Mesenchymal stem cell (in vitro differentiated cells and primary cell): ENCODE measurements at regions not wholly inside any gene's neighbourhood (a gene's known extent, or its start where the extent isn't known, plus 50 kb on each side); places are given as distances from the start of the nearest gene placed in this dataset.

Experiments used
- DNase-seq: peaks from one replicate; pipeline ENCODE4 v3.0.0-alpha.2; 2013
- H2AFZ ChIP-seq: one replicate; pipeline ENCODE4 v1.6.1; 2013; ENCODE audit warnings: low read depth, mild to moderate bottlenecking, control low read depth, inconsistent platforms, low read length, moderate library complexity
- H2AK5ac ChIP-seq: 2 replicates; pipeline ENCODE4 v1.6.1; 2013; ENCODE audit warnings: low read length, moderate library complexity, mild to moderate bottlenecking, inconsistent platforms; ENCODE audit not compliant: severe bottlenecking
- H2BK120ac ChIP-seq: one replicate; pipeline ENCODE4 v1.6.1; 2013; ENCODE audit warnings: low read depth, mild to moderate bottlenecking, inconsistent platforms, low read length, moderate library complexity
- H2BK12ac ChIP-seq, 2 experiments: one replicate each; pipeline ENCODE4 v1.6.1; 2013; ENCODE audit warnings: inconsistent platforms in 2 of 2, low read length in 2 of 2, mild to moderate bottlenecking in 2 of 2, moderate library complexity in 2 of 2, control low read depth in 1 of 2
- H2BK15ac ChIP-seq: one replicate; pipeline ENCODE4 v1.6.1; 2013; ENCODE audit warnings: mild to moderate bottlenecking, low read depth, inconsistent platforms; ENCODE audit not compliant: poor library complexity, severe bottlenecking
- H2BK5ac ChIP-seq: 2 replicates; pipeline ENCODE4 v1.6.1; 2013; ENCODE audit warnings: low read depth, mild to moderate bottlenecking, low read length, control low read depth, inconsistent platforms; ENCODE audit not compliant: poor library complexity, severe bottlenecking
- H3K14ac ChIP-seq, 2 experiments: one replicate each; pipeline ENCODE4 v1.6.1; 2013; ENCODE audit warnings: inconsistent platforms in 2 of 2, low read length in 2 of 2, control low read depth in 1 of 2, mild to moderate bottlenecking in 1 of 2, moderate library complexity in 1 of 2
- H3K18ac ChIP-seq, 2 experiments: one replicate each; pipeline ENCODE4 v1.6.1; 2013; ENCODE audit warnings: inconsistent platforms in 2 of 2, low read length in 2 of 2, control low read depth in 1 of 2, low read depth in 1 of 2, mild to moderate bottlenecking in 1 of 2
- H3K23ac ChIP-seq, 2 experiments: one replicate each; pipeline ENCODE4 v1.6.1; 2013; ENCODE audit warnings: inconsistent platforms in 2 of 2, low read length in 2 of 2, mild to moderate bottlenecking in 2 of 2, moderate library complexity in 2 of 2, control low read depth in 1 of 2
- H3K27ac ChIP-seq: 2 replicates; pipeline ENCODE4 v1.5.1; 2013; ENCODE audit warnings: mild to moderate bottlenecking, moderate library complexity, low read length, control low read depth, inconsistent platforms; ENCODE audit not compliant: poor library complexity, severe bottlenecking
- H3K27me3 ChIP-seq, 2 experiments: 2 replicates each; pipeline versions ENCODE4 v1.6.1 to v1.7.0; 2013; ENCODE audit warnings: low read length in 2 of 2, mild to moderate bottlenecking in 2 of 2, moderate library complexity in 2 of 2, control low read depth in 1 of 2, inconsistent platforms in 1 of 2; ENCODE audit not compliant: control insufficient read depth in 1 of 2, insufficient read depth in 1 of 2
- H3K36me3 ChIP-seq, 2 experiments: 2 replicates each; pipeline versions ENCODE4 v1.6.1 to v1.7.0; 2013; ENCODE audit warnings: low read length in 2 of 2, control low read depth in 1 of 2, inconsistent platforms in 1 of 2, low read depth in 1 of 2, mild to moderate bottlenecking in 1 of 2; ENCODE audit not compliant: insufficient read depth in 2 of 2, control insufficient read depth in 1 of 2
- H3K4ac ChIP-seq, 2 experiments: one replicate each; pipeline ENCODE4 v1.6.1; 2013; ENCODE audit warnings: inconsistent platforms in 2 of 2, low read length in 2 of 2, mild to moderate bottlenecking in 2 of 2, moderate library complexity in 2 of 2, control low read depth in 1 of 2, low read depth in 1 of 2
- H3K4me1 ChIP-seq: 2 replicates; pipeline ENCODE4 v1.6.1; 2013; ENCODE audit warnings: low read depth, low read length, control low read depth; ENCODE audit not compliant: control insufficient read depth, insufficient read depth
- H3K4me2 ChIP-seq: 2 replicates; pipeline ENCODE4 v1.6.1; 2013; ENCODE audit warnings: low read length, mild to moderate bottlenecking, inconsistent platforms; ENCODE audit not compliant: poor library complexity, severe bottlenecking
- H3K4me3 ChIP-seq, 2 experiments: 2 replicates each; pipeline versions ENCODE4 v1.5.1 to v1.7.0; 2013; ENCODE audit warnings: low read length in 2 of 2, mild to moderate bottlenecking in 2 of 2, control low read depth in 1 of 2, low read depth in 1 of 2; ENCODE audit not compliant: insufficient read depth in 1 of 2
- H3K79me1 ChIP-seq: replicated peaks from 2 replicates; pipeline ENCODE4 v1.6.1; 2013; ENCODE audit warnings: mild to moderate bottlenecking, control low read depth, low read length, inconsistent platforms; ENCODE audit not compliant: poor library complexity, severe bottlenecking
- H3K9ac ChIP-seq: 2 replicates; pipeline ENCODE4 v1.7.0; 2013; ENCODE audit warnings: mild to moderate bottlenecking, low read length, moderate library complexity
- H3K9me3 ChIP-seq: 2 replicates; pipeline ENCODE4 v1.7.0; 2013; ENCODE audit warnings: mild to moderate bottlenecking, low read length; ENCODE audit not compliant: control insufficient read depth
- H4K8ac ChIP-seq: one replicate; pipeline ENCODE4 v1.6.1; 2013; ENCODE audit warnings: inconsistent platforms, mild to moderate bottlenecking, low read length, moderate library complexity
- H4K91ac ChIP-seq: one replicate; pipeline ENCODE4 v1.6.1; 2013; ENCODE audit warnings: mild to moderate bottlenecking, low read length, inconsistent platforms
- WGBS: methylation state at CpG from one replicate; pipeline ENCODE4 v1.1.7; 2013; ENCODE audit warnings: mixed read lengths; 5-methylcytosine and 5-hydroxymethylcytosine counted together

- Histone ChIP-seq H2BK5ac (no peak overlapping the region), H3K18ac (no peak overlapping the region), H3K4me3 (no peak overlapping the region), H3K23ac (no peak overlapping the region), H2BK120ac (no peak overlapping the region), H3K27me3 (no peaks in the 10 kb centered on the region), H2AFZ (no peak overlapping the region), H3K9me3 (no peaks in the 10 kb centered on the region), H3K36me3 (no peaks in the 10 kb centered on the region), H3K14ac (no peak overlapping the region), H3K4me2 (no peak overlapping the region), H3K4me1 (no peaks in the 10 kb centered on the region), H2AK5ac (no peak overlapping the region), H4K8ac (no peak overlapping the region), H3K4ac (no peak overlapping the region), H3K79me1 (no peaks in the 10 kb centered on the region), H3K9ac (peak overlapping the region; percentile 1), H3K27ac (peak overlapping the region; percentile 69), H4K91ac (no peak overlapping the region), H2BK15ac (no peak overlapping the region), H2BK12ac (no peak overlapping the region)
- WGBS: no CpG with 5 or more reads among the region's 1 CpG
- no peak for DNase-seq
Observed at GRCh38 chr1:238648296-238648695, 738.1 kb upstream of the CHRM3 start.

GRCh38 chr1:238647877-238648276 is 738.5 kb upstream of the CHRM3 start:
- Histone ChIP-seq H3K4me2 (no peak overlapping the region), H2AFZ (no peak overlapping the region), H3K9ac (peak overlapping the region; percentile 1), H3K36me3 (no peaks in the 10 kb centered on the region), H4K91ac (no peak overlapping the region), H3K9me3 (no peaks in the 10 kb centered on the region), H3K79me1 (no peaks in the 10 kb centered on the region), H3K14ac (no peak overlapping the region), H2BK120ac (no peak overlapping the region), H3K27me3 (no peaks in the 10 kb centered on the region), H2BK12ac (no peak overlapping the region), H3K4ac (no peak overlapping the region), H3K4me3 (no peak overlapping the region), H3K23ac (no peak overlapping the region), H2BK15ac (no peak overlapping the region), H3K4me1 (no peaks in the 10 kb centered on the region), H2BK5ac (no peak overlapping the region), H4K8ac (no peak overlapping the region), H3K18ac (no peak overlapping the region), H2AK5ac (no peak overlapping the region), H3K27ac (peak overlapping the region; percentile 69)
- WGBS: 0% methylated on average over 3 of the region's 3 CpGs
- DNase-seq: peak; percentile 97

GRCh38 chr1:238642231-238642630 is 744.1 kb upstream of the CHRM3 start:
- Histone ChIP-seq H3K14ac (no peak overlapping the region), H3K27ac (no peak overlapping the region), H2AK5ac (no peak overlapping the region), H3K4me1 (no peaks in the 10 kb centered on the region), H3K36me3 (no peaks in the 10 kb centered on the region), H2BK120ac (no peak overlapping the region), H2BK15ac (no peak overlapping the region), H3K4ac (no peak overlapping the region), H2AFZ (no peak overlapping the region), H3K9me3 (no peaks in the 10 kb centered on the region), H3K23ac (no peak overlapping the region), H3K4me2 (no peak overlapping the region), H3K79me1 (no peaks in the 10 kb centered on the region), H2BK12ac (no peak overlapping the region), H3K4me3 (no peak overlapping the region), H4K91ac (no peak overlapping the region), H3K27me3 (no peaks in the 10 kb centered on the region), H3K9ac (no peak overlapping the region), H2BK5ac (no peak overlapping the region), H4K8ac (no peak overlapping the region), H3K18ac (no peak overlapping the region)
- DNase-seq: peak; percentile 63
- 100% methylated on average over 2 of the region's 4 CpGs for WGBS

- Histone ChIP-seq H2BK5ac (no peak overlapping the region), H2AK5ac (no peak overlapping the region)
Observed at GRCh38 chr1:238639861-238640260, 746.5 kb upstream of the CHRM3 start.

More at GRCh38 chr1:238639861-238640260, 746.5 kb upstream of the CHRM3 start:
- DNase-seq: no peak
- no peak overlapping the region for H3K4ac ChIP-seq
- H3K9ac ChIP-seq: no peak overlapping the region
- H3K79me1 ChIP-seq: no peaks in the 10 kb centered on the region
- no peak overlapping the region for H3K4me2 ChIP-seq
- no peaks in the 10 kb centered on the region for H3K9me3 ChIP-seq
- H2BK120ac ChIP-seq: no peak overlapping the region
- H4K8ac ChIP-seq: no peak overlapping the region
- no peak overlapping the region for H2AFZ ChIP-seq
- no peak overlapping the region for H3K4me3 ChIP-seq
- H3K14ac ChIP-seq: no peak overlapping the region
- H3K4me1 ChIP-seq: no peaks in the 10 kb centered on the region
- no peak overlapping the region for H2BK15ac ChIP-seq
- no peak overlapping the region for H3K23ac ChIP-seq
- no peaks in the 10 kb centered on the region for H3K36me3 ChIP-seq
- H3K27ac ChIP-seq: no peak overlapping the region
- H2BK12ac ChIP-seq: no peak overlapping the region
- no peaks in the 10 kb centered on the region for H3K27me3 ChIP-seq
- no peak overlapping the region for H3K18ac ChIP-seq
- H4K91ac ChIP-seq: no peak overlapping the region
